LNCAP (cell line): ENCODE measurements at regions not wholly inside any gene's neighbourhood (a gene's known extent, or its start where the extent isn't known, plus 50 kb on each side); places are given as distances from the start of the nearest gene placed in this dataset.

ENCODE experiments used
- CTCF ChIP-seq: fragments of 450-650 bp; IDR thresholded peaks from 2 replicates; pipeline ENCODE4 v1.5.1; 2017; ENCODE audit warnings: mild to moderate bottlenecking

GRCh38 chr2:196271795-196272194 is 100.4 kb upstream of the STK17B start:
- TF ChIP-seq CTCF, result no peak

GRCh38 chr2:196274387-196274809 is 103.0 kb upstream of the STK17B start:
- no peak for TF ChIP-seq CTCF

- TF ChIP-seq CTCF, result no peak
These were observed 104.4 kb upstream of the STK17B start for GRCh38 chr2:196275646-196276352.

GRCh38 chr2:196276421-196276820 is 105.0 kb upstream of the STK17B start:
- TF ChIP-seq CTCF, result no peak

GRCh38 chr2:196277002-196277401 is 105.6 kb upstream of the STK17B start:
- peak; percentile 54; the same call in 1 of the 2 replicates for TF ChIP-seq CTCF

GRCh38 chr2:196278491-196278911 is 107.1 kb upstream of the STK17B start:
- no peak for TF ChIP-seq CTCF

- TF ChIP-seq CTCF, result no peak
These were observed 108.2 kb upstream of the STK17B start for GRCh38 chr2:196279541-196279940.
